ENCODE measurements at regions not wholly inside any gene's neighbourhood (a gene's known extent, or its start where the extent isn't known, plus 50 kb on each side); places are given as distances from the start of the nearest gene placed in this dataset.

GRCh38 chr2:107337209-107337898, 451.4 kb upstream of the ST6GAL2 start:
- TF ChIP-seq CTCF (IDR thresholded peaks at IDR 0.05; ENCODE audit: insufficient read depth, low read length): no peak
- no peak for TF ChIP-seq GABPA (IDR thresholded peaks at IDR 0.05; ENCODE audit: low read depth)
- no peak for TF ChIP-seq REST (IDR thresholded peaks at IDR 0.05; ENCODE audit: insufficient replicate concordance, low read depth)
- TF ChIP-seq POLR2AphosphoS5 (IDR thresholded peaks at IDR 0.05; ENCODE audit: low read depth): no peak

Measured in HL-60 (cell line).